IMR-90 (cell line): ENCODE measurements at regions not wholly inside any gene's neighbourhood (a gene's known extent, or its start where the extent isn't known, plus 50 kb on each side); places are given as distances from the start of the nearest gene placed in this dataset.
A peak's percentile ranks its signal among the peaks of the same experiment; 100 is the strongest.

Experiments
- ATAC-seq: fragments of 200-7000 bp; cut with Tn5 transposase; 2 replicates; pipeline ENCODE4 v1.9.1; 2020; ENCODE audit warnings: low read depth, mild to moderate bottlenecking, moderate library complexity
- BruUV-seq: library from RNA; stranded (reverse); fragments of 400-500 nt; replicated peaks from 2 replicates; lab custom pipeline; 2021; lab: Mats Ljungman, UMichigan
- CTCF ChIA-PET: fragments of 300-600 bp; formaldehyde crosslinking; extraction: SDS; loops from one replicate; lab custom pipeline; 2021; ENCODE audit warnings: antibody characterized with exemption; lab: Yijun Ruan, JAX
- POLR2A ChIA-PET: fragments of 300-600 bp; sonication (Branson Sonifier 250); formaldehyde crosslinking; loops from one replicate; lab custom pipeline; 2022; ENCODE audit warnings: antibody characterized with exemption; ENCODE audit not compliant: unreplicated experiment; lab: Charles Lee
- DNase-seq: peaks from one replicate; pipeline ENCODE4 v3.0.0; 2013
- H2AFZ ChIP-seq: replicated peaks from 2 replicates; pipeline ENCODE3; 2013; ENCODE audit warnings: low read length, mild to moderate bottlenecking; ENCODE audit not compliant: poor library complexity
- H2AK5ac ChIP-seq: 2 replicates; pipeline ENCODE4 v1.6.1; 2013; ENCODE audit warnings: low read depth, low read length, inconsistent platforms
- H2AK9ac ChIP-seq: replicated peaks from 2 replicates; pipeline ENCODE3; 2013; ENCODE audit warnings: mild to moderate bottlenecking, low read depth, low read length, moderate library complexity; ENCODE audit not compliant: poor library complexity
- H2BK120ac ChIP-seq: 2 replicates; pipeline ENCODE4 v1.6.1; 2013; ENCODE audit warnings: low read depth, low read length, inconsistent platforms
- H2BK15ac ChIP-seq: 3 replicates; pipeline ENCODE4 v1.6.1; 2013; ENCODE audit warnings: low read depth, low read length, inconsistent platforms
- H2BK20ac ChIP-seq: 2 replicates; pipeline ENCODE4 v1.6.1; 2013; ENCODE audit warnings: low read depth, mild to moderate bottlenecking, inconsistent platforms, low read length, moderate library complexity
- H2BK5ac ChIP-seq: 2 replicates; pipeline ENCODE4 v1.6.1; 2013; ENCODE audit warnings: mild to moderate bottlenecking, low read depth, low read length, inconsistent platforms; ENCODE audit not compliant: poor library complexity, severe bottlenecking
- H3K14ac ChIP-seq: replicated peaks from 2 replicates; pipeline ENCODE4 v1.6.1; 2013; ENCODE audit warnings: low read depth, low read length, inconsistent platforms
- H3K18ac ChIP-seq: 2 replicates; pipeline ENCODE4 v1.6.1; 2013; ENCODE audit warnings: low read depth, low read length, control low read depth
- H3K23ac ChIP-seq: 2 replicates; pipeline ENCODE4 v1.6.1; 2013; ENCODE audit warnings: low read depth, low read length, inconsistent platforms
- H3K27ac ChIP-seq: 2 replicates; pipeline ENCODE4 v1.5.1; 2013; ENCODE audit warnings: mild to moderate bottlenecking, control low read depth, low read length; ENCODE audit not compliant: insufficient read depth
- H3K27me3 ChIP-seq: 2 replicates; pipeline ENCODE4 v1.6.1; 2013; ENCODE audit warnings: low read length; ENCODE audit not compliant: control insufficient read depth, insufficient read depth
- H3K36me3 ChIP-seq: 2 replicates; pipeline ENCODE4 v1.6.1; 2013; ENCODE audit warnings: low read length, mixed read lengths; ENCODE audit not compliant: control insufficient read depth, insufficient read depth
- H3K4ac ChIP-seq: 2 replicates; pipeline ENCODE4 v1.6.1; 2013; ENCODE audit warnings: low read depth, low read length, inconsistent platforms
- H3K4me1 ChIP-seq: 2 replicates; pipeline ENCODE4 v1.6.1; 2013; ENCODE audit warnings: low read length, mixed read lengths; ENCODE audit not compliant: control insufficient read depth, insufficient read depth
- H3K4me2 ChIP-seq: 2 replicates; pipeline ENCODE4 v1.6.1; 2013; ENCODE audit warnings: low read depth, mild to moderate bottlenecking, control low read depth, low read length, moderate library complexity
- H3K4me3 ChIP-seq: 2 replicates; pipeline ENCODE4 v1.5.1; 2013; ENCODE audit warnings: low read depth, mild to moderate bottlenecking, control low read depth, low read length, moderate library complexity; ENCODE audit not compliant: insufficient read depth
- H3K56ac ChIP-seq: 2 replicates; pipeline ENCODE4 v1.6.1; 2013; ENCODE audit warnings: low read length, inconsistent platforms; ENCODE audit not compliant: insufficient read depth; ENCODE audit errors: extremely low read depth
- H3K79me1 ChIP-seq, 2 experiments: 2 replicates each; pipeline ENCODE4 v1.6.1; 2013; ENCODE audit warnings: low read length in 2 of 2, inconsistent platforms in 1 of 2, low read depth in 1 of 2
- H3K9ac ChIP-seq: 2 replicates; pipeline ENCODE4 v1.6.1; 2013; ENCODE audit warnings: low read depth, low read length, control low read depth
- H3K9me1 ChIP-seq: 2 replicates; pipeline ENCODE4 v1.6.1; 2013; ENCODE audit warnings: low read length, inconsistent platforms; ENCODE audit not compliant: insufficient read depth
- H3K9me3 ChIP-seq: 2 replicates; pipeline ENCODE4 v1.6.1; 2013; ENCODE audit warnings: low read length; ENCODE audit not compliant: control insufficient read depth, insufficient read depth
- H4K20me1 ChIP-seq: 2 replicates; pipeline ENCODE4 v1.6.1; 2013; ENCODE audit warnings: low read length, inconsistent platforms; ENCODE audit not compliant: insufficient read depth
- H4K5ac ChIP-seq: 2 replicates; pipeline ENCODE4 v1.6.1; 2013; ENCODE audit warnings: mild to moderate bottlenecking, low read depth, low read length, control low read depth
- H4K8ac ChIP-seq, 2 experiments: 2 replicates each; pipeline ENCODE4 v1.6.1; 2013; ENCODE audit warnings: low read depth in 2 of 2, low read length in 2 of 2, control low read depth in 1 of 2, inconsistent platforms in 1 of 2
- H4K91ac ChIP-seq: 2 replicates; pipeline ENCODE4 v1.6.1; 2013; ENCODE audit warnings: low read depth, low read length, inconsistent platforms; ENCODE audit not compliant: insufficient read depth
- CTCF ChIP-seq: conservative IDR thresholded peaks from 2 replicates; pipeline ENCODE4 v1.5.1; 2012; ENCODE audit warnings: mild to moderate bottlenecking, low read depth, low read length, improper control_type of control experiment
- ELK1 ChIP-seq: fragments of 150-350 bp; IDR thresholded peaks from 2 replicates; pipeline ENCODE4 v1.6.1; 2016; ENCODE audit warnings: low read depth, mild to moderate bottlenecking, low read length, moderate library complexity, borderline replicate concordance
- MXI1 ChIP-seq: IDR thresholded peaks from 2 replicates; pipeline ENCODE4 v1.6.1; 2012; ENCODE audit warnings: low read depth, mild to moderate bottlenecking, low read length, moderate library complexity, borderline replicate concordance
- NFE2L2 ChIP-seq: fragments of 150-350 bp; IDR thresholded peaks from 2 replicates; pipeline ENCODE4 v1.6.1; 2016; ENCODE audit warnings: low read depth, mild to moderate bottlenecking, low read length
- RAD21 ChIP-seq: IDR thresholded peaks from 2 replicates; pipeline ENCODE4 v1.6.1; 2012; ENCODE audit warnings: low read length, improper control_type of control experiment
- RFX5 ChIP-seq: IDR thresholded peaks from 2 replicates; pipeline ENCODE4 v1.8.0; 2012; ENCODE audit warnings: low read depth, mild to moderate bottlenecking, low read length, moderate library complexity
- SMC3 ChIP-seq: fragments of 150-350 bp; IDR thresholded peaks from 2 replicates; pipeline ENCODE4 v1.6.1; 2016; ENCODE audit warnings: low read depth, mild to moderate bottlenecking, antibody characterized with exemption, low read length, moderate library complexity
- WGBS, 2 experiments: methylation state at CpG; one replicate each; pipeline versions ENCODE4 v1.1.5 to v1.1.7; 2013; ENCODE audit warnings: missing lambda C conversion rate in 2 of 2; ENCODE audit not compliant: insufficient read length in 1 of 2; ENCODE audit errors: extremely low coverage in 2 of 2; 5-methylcytosine and 5-hydroxymethylcytosine counted together
- dilution Hi-C: fragments of 300-500 bp; cut with HindIII; formaldehyde crosslinking; loops from one replicate; pipeline ENCODE4 v1.14.3; 2018; ENCODE audit warnings: low sequenced_read_pairs; ENCODE audit not compliant: unreplicated experiment
- in situ Hi-C: fragments of 300-500 bp; cut with MboI; formaldehyde crosslinking; loops from 3 replicates; pipeline ENCODE4 v1.14.3; 2019; ENCODE audit warnings: low sequenced_read_pairs, inconsistent platforms, mixed read lengths
- intact Hi-C: fragments of 100-400 bp; cut with micrococcal nuclease; formaldehyde crosslinking; loops from 2 replicates; pipeline ENCODE4 v1.10.0; 2022

- no peaks in the 10 kb centered on the region for H3K36me3 ChIP-seq
- no peak overlapping the region for H2BK5ac ChIP-seq
- POLR2A ChIA-PET = no interaction called here
- no peak for TF ChIP-seq CTCF
- no peak for TF ChIP-seq MXI1
- TF ChIP-seq RFX5 = no peak
- no peak for TF ChIP-seq NFE2L2
- TF ChIP-seq RAD21 = no peak
- no peak for TF ChIP-seq ELK1
- TF ChIP-seq SMC3 = no peak
- no peak overlapping the region for H2AK9ac ChIP-seq
- no peak overlapping the region for H4K8ac ChIP-seq
- no peak overlapping the region for H3K56ac ChIP-seq
- H3K23ac ChIP-seq = no peak overlapping the region
- H3K79me1 ChIP-seq = no peaks in the 10 kb centered on the region
- no peak overlapping the region for H3K4me2 ChIP-seq
- no peaks in the 10 kb centered on the region for H3K4me1 ChIP-seq
- no peak overlapping the region for H3K4me3 ChIP-seq
- ATAC-seq = no peak
- no peak overlapping the region for H2AK5ac ChIP-seq
- DNase-seq = peak; percentile 15
- no peak overlapping the region for H4K5ac ChIP-seq
- no peak overlapping the region for H3K14ac ChIP-seq
- H2BK15ac ChIP-seq = no peak overlapping the region
- dilution Hi-C loops = no loop called here
- peaks cover 4% of the 10 kb centered on the region; the same call in 1 of the 2 replicates for H3K9me3 ChIP-seq
- H2BK20ac ChIP-seq = no peak overlapping the region
- H2BK120ac ChIP-seq = no peak overlapping the region
- BruUV-seq = no TSS peak
- in situ Hi-C loops = no loop called here
- H3K9me1 ChIP-seq = no peaks in the 10 kb centered on the region
- CTCF ChIA-PET = no interaction called here
- H3K27me3 ChIP-seq = no peaks in the 10 kb centered on the region
- H3K18ac ChIP-seq = no peak overlapping the region
- no CpG with 5 or more reads among the region's 1 CpG for WGBS, 2 experiments
- intact Hi-C loops = no loop called here
- no peaks in the 10 kb centered on the region for H4K20me1 ChIP-seq
- H4K91ac ChIP-seq = no peak overlapping the region
- no peak overlapping the region for H2AFZ ChIP-seq
- H3K4ac ChIP-seq = no peak overlapping the region
- no peak overlapping the region for H3K27ac ChIP-seq
- no peak overlapping the region for H3K9ac ChIP-seq
These were observed 1512.0 kb upstream of the PRMT6 start for GRCh38 chr1:105544475-105544874.
